OCI-LY3 (cell line): ENCODE measurements at regions not wholly inside any gene's neighbourhood (a gene's known extent, or its start where the extent isn't known, plus 50 kb on each side); places are given as distances from the start of the nearest gene placed in this dataset.

Experiments
- CTCF ChIP-seq: fragments of 200-600, 300-600 bp; sonication (generic); IDR thresholded peaks from 2 replicates; pipeline ENCODE4 v1.5.1; 2014; ENCODE audit warnings: antibody characterized with exemption, low read length, low read depth
- EZH2phosphoT487 ChIP-seq: fragments of 200-600 bp; shearing (Covaris generic); IDR thresholded peaks from 2 replicates; pipeline ENCODE4 v1.6.1; 2018; ENCODE audit warnings: antibody characterized with exemption, mixed run types, low read depth

- TF ChIP-seq CTCF (no peak), EZH2phosphoT487 (no peak)
Observed at GRCh38 chr14:48456051-48456450, 780.6 kb upstream of the MDGA2 start.
